ENCODE measurements at regions not wholly inside any gene's neighbourhood (a gene's known extent, or its start where the extent isn't known, plus 50 kb on each side); places are given as distances from the start of the nearest gene placed in this dataset.

DNA sequence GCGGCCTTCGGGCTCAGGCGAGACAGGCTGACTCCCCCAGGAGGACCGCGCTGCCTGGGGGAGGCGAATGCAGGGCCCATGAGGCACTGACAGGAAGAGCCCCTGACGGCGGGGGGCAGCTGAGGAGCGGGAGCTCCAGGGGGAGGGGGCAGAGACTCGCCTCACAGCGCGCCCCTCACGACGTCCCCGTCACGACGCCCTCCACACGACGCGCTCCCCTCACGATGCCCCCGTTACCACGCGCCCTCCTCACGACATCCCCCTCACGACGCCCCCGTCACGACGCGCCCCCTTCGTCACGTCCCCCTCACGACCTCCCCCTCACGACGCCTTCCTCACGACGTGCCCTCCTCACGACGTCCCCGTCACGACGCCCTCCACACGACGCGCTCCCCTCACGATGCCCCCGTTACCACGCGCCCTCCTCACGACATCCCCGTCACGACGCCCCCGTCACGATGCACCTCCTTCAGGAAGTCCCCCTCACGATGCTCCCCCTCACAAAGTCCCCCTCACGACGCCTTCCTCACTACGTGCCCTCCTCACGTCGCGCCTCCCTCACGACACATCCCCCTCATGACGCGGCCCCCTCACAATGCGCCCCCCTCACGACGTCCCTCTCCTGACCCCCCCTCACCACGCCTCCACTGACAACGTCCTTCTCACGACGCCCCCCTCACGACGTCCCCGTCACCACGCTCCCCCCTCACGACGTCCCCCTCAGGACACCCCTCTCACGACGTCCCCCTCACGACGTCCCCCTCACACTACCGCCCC is 99.6 kb downstream of the ING1 start:
- peak overlapping the region; percentile 24 for H3K4me3 ChIP-seq
- TF ChIP-seq, protein P1, sequence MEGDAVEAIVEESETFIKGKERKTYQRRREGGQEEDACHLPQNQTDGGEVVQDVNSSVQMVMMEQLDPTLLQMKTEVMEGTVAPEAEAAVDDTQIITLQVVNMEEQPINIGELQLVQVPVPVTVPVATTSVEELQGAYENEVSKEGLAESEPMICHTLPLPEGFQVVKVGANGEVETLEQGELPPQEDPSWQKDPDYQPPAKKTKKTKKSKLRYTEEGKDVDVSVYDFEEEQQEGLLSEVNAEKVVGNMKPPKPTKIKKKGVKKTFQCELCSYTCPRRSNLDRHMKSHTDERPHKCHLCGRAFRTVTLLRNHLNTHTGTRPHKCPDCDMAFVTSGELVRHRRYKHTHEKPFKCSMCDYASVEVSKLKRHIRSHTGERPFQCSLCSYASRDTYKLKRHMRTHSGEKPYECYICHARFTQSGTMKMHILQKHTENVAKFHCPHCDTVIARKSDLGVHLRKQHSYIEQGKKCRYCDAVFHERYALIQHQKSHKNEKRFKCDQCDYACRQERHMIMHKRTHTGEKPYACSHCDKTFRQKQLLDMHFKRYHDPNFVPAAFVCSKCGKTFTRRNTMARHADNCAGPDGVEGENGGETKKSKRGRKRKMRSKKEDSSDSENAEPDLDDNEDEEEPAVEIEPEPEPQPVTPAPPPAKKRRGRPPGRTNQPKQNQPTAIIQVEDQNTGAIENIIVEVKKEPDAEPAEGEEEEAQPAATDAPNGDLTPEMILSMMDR (IDR thresholded peaks at IDR 0.05), result no peak
- TF ChIP-seq POLR2A (IDR thresholded peaks at IDR 0.05), result no peak
- TF ChIP-seq EP300 (IDR thresholded peaks at IDR 0.05), result no peak
- intact Hi-C loops (cut with DNase I), result loop anchor here in 1 of 4 donors (10.0 kb wide), 2 partner anchors 98 to 218 kb away; partner anchors contain the start of gene ING1

DNA sequence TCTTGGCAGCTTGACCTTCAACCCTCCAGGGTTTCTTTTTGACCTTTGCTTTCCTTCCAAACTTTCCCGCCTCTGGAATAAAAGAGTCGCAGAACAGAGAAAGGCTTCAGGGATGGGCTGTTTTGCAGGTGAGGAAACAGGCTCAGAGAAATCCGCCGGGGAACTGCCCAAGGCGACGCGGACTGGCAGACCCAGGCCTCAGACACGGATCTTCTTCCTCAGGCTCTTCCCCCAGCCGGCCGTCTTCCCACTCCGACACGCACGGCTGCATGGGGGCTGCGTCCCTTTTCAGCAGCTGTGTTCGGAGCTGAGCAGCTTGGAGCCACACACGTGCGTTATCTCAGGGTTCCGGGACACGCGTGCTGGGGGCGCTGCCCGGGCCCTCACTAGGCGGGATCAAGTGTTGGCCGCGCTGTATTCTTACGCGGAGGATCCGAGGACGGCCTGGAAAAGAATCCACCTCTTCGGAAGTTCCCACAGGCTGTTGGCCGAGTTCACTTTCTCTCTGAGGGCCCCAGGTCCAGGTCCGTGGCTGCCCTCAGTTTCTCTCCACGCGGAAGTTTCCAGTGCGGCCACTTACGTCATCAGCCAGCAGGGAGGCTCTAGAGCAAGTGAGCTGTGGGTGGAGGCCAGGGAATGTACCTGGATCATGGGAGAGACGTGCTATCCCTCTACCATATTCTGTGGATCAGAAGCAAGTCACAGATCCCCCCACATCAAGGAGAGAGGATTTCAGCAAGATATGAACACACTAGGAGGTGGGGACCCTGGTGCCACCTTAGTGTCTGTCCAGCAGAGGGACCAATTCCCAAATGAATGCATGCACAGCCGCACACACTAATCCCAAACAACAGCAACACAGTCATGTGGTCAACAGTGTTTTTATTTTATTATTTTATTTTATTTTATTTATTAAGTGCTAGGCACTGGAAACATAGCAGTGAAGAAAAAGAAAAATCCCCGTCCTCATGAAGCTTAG is 100.4 kb downstream of the ING1 start:
- H3K27ac ChIP-seq, result no peak overlapping the region
- no peaks in the 10 kb centered on the region for H3K4me1 ChIP-seq (ENCODE audit: insufficient read depth)
- no peak overlapping the region for H3K4me3 ChIP-seq
- intact Hi-C loops (cut with DNase I), result loop anchor here in 1 of 4 donors (10.0 kb wide), 2 partner anchors 99 to 219 kb away; partner anchors contain the start of gene ING1
- H3K27me3 ChIP-seq, result no peaks in the 10 kb centered on the region
- DNase-seq, result no peak
- no peaks in the 10 kb centered on the region for H3K9me3 ChIP-seq
- TF ChIP-seq POLR2A (IDR thresholded peaks at IDR 0.05) (no peak), EP300 (IDR thresholded peaks at IDR 0.05) (no peak)
- TF ChIP-seq, protein P1 (IDR thresholded peaks at IDR 0.05), result no peak
- WGBS, 3 donors, result 90 to 95% (median 93%) methylated on average over 39 of the region's 39 CpGs
- no peaks in the 10 kb centered on the region for H3K36me3 ChIP-seq

More for the DNA sequence above, 99.6 kb downstream of the ING1 start:
- 52 to 81% (median 61%) methylated on average over 83 to 84 of the region's 84 CpGs for WGBS, 3 donors
- Histone ChIP-seq H3K27ac (no peak overlapping the region), H3K9me3 (no peaks in the 10 kb centered on the region), H3K36me3 (no peaks in the 10 kb centered on the region), H3K27me3 (no peaks in the 10 kb centered on the region), H3K4me1 (ENCODE audit: insufficient read depth) (no peaks in the 10 kb centered on the region)
- no peak for DNase-seq

DNA sequence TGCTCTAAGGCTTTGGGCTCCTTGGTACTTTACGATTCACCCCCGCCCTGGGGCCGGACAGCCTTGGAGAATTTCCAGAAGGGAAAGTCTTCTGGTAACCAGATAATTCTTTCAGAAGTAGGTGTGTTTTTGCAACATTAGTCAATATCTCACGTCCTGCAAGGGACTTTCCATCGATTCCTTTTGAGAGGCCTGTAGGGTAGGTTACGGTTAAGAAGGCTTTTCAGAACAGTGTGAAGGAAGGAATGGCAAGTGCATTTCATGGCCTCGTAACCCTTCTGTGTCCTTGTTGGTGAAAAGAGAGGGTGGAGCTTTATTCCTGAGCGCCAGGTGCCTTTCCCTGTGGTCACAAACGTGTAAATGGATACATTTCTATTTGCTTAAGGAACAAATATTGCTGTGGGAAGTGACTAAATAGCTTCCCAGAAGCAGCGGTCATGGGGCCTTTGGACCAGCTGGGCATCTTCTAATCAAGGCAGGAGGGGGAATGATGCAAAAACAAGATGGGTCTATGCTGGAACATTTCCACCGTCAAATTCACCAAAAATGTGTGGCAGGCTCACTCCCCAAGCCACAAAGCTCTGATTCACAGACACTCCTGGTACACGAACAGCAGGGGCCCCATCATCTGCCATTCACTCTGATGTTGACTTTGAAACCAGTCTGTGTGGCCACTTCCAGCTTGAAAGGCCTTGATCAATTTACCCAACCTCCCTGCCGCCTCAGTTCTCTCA is 99.2 kb downstream of the ANKRD10 start:
- Histone ChIP-seq H3K4me1 (ENCODE audit: insufficient read depth) (no peaks in the 10 kb centered on the region), H3K27me3 (no peaks in the 10 kb centered on the region), H3K27ac (no peak overlapping the region), H3K36me3 (no peaks in the 10 kb centered on the region), H3K9me3 (no peaks in the 10 kb centered on the region), H3K4me3 (no peak overlapping the region)
- DNase-seq, result no peak
- TF ChIP-seq POLR2A (IDR thresholded peaks at IDR 0.05) (no peak), EP300 (IDR thresholded peaks at IDR 0.05) (no peak)
- TF ChIP-seq, protein P1 (IDR thresholded peaks at IDR 0.05), result no peak
- WGBS, 3 donors, result 87 to 88% (median 88%) methylated on average over 13 of the region's 13 CpGs
- intact Hi-C loops (cut with DNase I), result loop anchor here in 2 of 4 donors (5.0 to 10.0 kb wide), 3 partner anchors 101 to 223 kb away; partner anchors contain the start of gene ING1 (in 1 of the 2)

DNA sequence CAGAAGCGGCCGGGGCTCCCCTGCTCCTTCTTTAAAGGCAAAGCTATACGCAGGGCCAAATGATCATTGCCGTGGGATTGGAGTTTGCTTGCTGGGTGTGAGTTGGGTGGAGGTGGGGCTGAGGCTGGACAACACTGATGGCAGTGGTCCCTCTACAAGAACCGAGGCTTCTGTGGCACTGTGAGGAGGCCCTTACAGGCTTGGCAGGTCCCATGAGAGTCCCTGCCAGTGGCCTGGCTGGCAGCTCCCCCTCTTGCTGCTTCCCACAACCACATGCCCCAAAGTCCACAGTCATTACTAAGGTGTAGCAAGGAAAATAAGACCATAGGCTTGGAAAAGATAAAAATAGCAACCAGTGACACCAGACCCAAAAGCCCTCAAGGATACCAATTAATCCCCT is 98.4 kb downstream of the ANKRD10 start:
- no peaks in the 10 kb centered on the region for H3K36me3 ChIP-seq
- 68 to 78% (median 74%) methylated on average over 5 of the region's 5 CpGs for WGBS, 3 donors
- no peaks in the 10 kb centered on the region for H3K9me3 ChIP-seq
- no peaks in the 10 kb centered on the region for H3K27me3 ChIP-seq
- TF ChIP-seq EP300 (IDR thresholded peaks at IDR 0.05), result no peak
- no peak for TF ChIP-seq POLR2A (IDR thresholded peaks at IDR 0.05)
- TF ChIP-seq, protein P1 (IDR thresholded peaks at IDR 0.05), result no peak
- DNase-seq, result no peak
- H3K4me1 ChIP-seq (ENCODE audit: insufficient read depth), result no peaks in the 10 kb centered on the region
- H3K4me3 ChIP-seq, result no peak overlapping the region
- H3K27ac ChIP-seq, result no peak overlapping the region
- intact Hi-C loops (cut with DNase I), result loop anchor here in 2 of 4 donors (5.0 to 10.0 kb wide), 3 partner anchors 102 to 224 kb away; partner anchors contain the start of gene ING1 (in 1 of the 2)
